Choroid plexus epithelial cell (primary cell): ENCODE measurements at regions not wholly inside any gene's neighbourhood (a gene's known extent, or its start where the extent isn't known, plus 50 kb on each side); places are given as distances from the start of the nearest gene placed in this dataset.

Experiments
- DNase-seq: peaks from one replicate; pipeline ENCODE4 v3.0.0-alpha.2; 2010; ENCODE audit warnings: low read depth
- H3K4me3 ChIP-seq: 2 replicates; pipeline ENCODE4 v1.5.1; 2011; ENCODE audit warnings: low read depth, mild to moderate bottlenecking, control low read depth, low read length, moderate library complexity
- CTCF ChIP-seq: conservative IDR thresholded peaks from 2 replicates; pipeline ENCODE4 v1.5.1; 2011; ENCODE audit warnings: low read depth, mild to moderate bottlenecking, control low read depth, inconsistent platforms, low read length, moderate library complexity

- peak; percentile 56 for DNase-seq
- no peak for TF ChIP-seq CTCF
- no peak overlapping the region for H3K4me3 ChIP-seq
Observed at GRCh38 chr5:93022796-93023447, 558.1 kb downstream of the NR2F1-AS1 start.

GRCh38 chr5:93022211-93022610 is 558.8 kb downstream of the NR2F1-AS1 start:
- DNase-seq, result no peak
- no peak for TF ChIP-seq CTCF
- H3K4me3 ChIP-seq, result no peak overlapping the region

GRCh38 chr5:93019896-93020295 is 561.1 kb downstream of the NR2F1-AS1 start:
- DNase-seq, result no peak
- H3K4me3 ChIP-seq, result no peak overlapping the region
- TF ChIP-seq CTCF, result no peak

GRCh38 chr5:93018461-93018860 is 562.6 kb downstream of the NR2F1-AS1 start:
- no peak for DNase-seq
- no peak for TF ChIP-seq CTCF
- H3K4me3 ChIP-seq, result no peak overlapping the region

- peak; percentile 67 for DNase-seq
- H3K4me3 ChIP-seq, result no peak overlapping the region
- no peak for TF ChIP-seq CTCF
Observed at GRCh38 chr5:93017849-93018248, 563.2 kb downstream of the NR2F1-AS1 start.

- no peak for TF ChIP-seq CTCF
- H3K4me3 ChIP-seq, result no peak overlapping the region
- DNase-seq, result no peak
Observed at GRCh38 chr5:93017376-93017775, 563.6 kb downstream of the NR2F1-AS1 start.

GRCh38 chr5:93010616-93011015 is 570.4 kb downstream of the NR2F1-AS1 start:
- no peak for TF ChIP-seq CTCF

More at GRCh38 chr5:93010616-93011015, 570.4 kb downstream of the NR2F1-AS1 start:
- DNase-seq, result no peak
- no peak overlapping the region for H3K4me3 ChIP-seq
